ENCODE measurements at regions not wholly inside any gene's neighbourhood (a gene's known extent, or its start where the extent isn't known, plus 50 kb on each side); places are given as distances from the start of the nearest gene placed in this dataset.

DNA sequence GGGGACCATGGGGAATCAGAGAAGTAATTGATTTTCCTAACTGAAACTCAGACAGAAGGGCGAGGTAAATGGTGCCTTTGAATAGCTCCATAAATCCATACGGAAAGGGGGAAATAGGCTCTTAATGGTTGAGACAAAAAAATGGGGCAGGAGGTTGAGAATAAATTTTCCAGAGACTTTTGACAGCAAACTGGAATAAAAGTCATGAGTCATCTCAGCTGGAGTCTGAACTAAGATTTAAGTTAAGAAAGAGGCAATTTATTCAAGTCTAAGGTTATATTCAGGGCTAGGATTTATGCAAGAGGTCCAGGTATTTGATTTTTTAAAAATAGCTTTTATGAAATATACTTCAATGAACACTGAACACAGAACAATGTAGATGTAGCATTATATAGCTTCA lies 238.7 kb upstream of the RORA start:
- no peak for FAIRE-seq

DNA sequence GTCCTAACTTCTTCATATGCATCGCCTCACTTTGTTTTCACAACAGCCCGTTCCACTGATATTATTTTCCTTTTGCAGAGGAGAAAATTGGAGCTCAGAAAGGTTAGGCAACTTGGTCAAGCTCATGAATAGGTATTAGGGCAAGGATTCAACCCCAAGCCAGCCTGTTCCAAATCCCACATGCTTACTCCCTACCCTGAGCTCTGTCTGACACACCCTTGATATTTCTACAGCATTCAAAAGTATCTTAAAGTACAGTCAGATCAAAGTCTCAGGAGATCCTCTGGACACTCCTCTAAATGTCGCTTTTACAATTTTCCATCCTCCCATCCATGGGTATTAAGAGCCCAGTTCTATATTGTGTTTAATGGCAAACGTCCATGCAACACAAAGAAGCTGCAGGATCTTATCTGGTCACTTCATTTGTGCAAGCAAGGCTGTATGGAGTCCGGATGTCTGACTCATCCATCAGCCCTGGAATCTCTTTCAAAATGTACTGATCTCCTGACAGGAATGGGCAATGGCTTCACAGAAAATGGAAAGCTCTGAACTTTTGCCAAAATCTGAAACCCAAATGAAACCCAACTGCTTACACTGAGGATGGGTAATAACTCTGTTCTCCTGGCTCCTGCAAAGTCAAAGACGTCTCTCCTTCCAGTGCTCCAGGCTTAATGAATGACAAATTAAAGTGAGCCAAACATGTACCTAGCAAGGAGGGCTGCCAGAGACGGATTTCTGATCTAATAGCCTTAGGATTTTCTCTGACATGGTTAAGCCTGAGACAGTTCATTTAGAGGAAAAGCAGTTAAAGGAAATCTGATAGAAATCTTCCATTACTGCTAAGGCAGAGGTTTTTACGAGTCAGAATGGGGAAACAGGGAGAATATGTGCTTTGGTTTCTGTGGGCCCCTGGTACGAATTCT lies 230.9 kb upstream of the RORA start:
- no peak for FAIRE-seq

DNA sequence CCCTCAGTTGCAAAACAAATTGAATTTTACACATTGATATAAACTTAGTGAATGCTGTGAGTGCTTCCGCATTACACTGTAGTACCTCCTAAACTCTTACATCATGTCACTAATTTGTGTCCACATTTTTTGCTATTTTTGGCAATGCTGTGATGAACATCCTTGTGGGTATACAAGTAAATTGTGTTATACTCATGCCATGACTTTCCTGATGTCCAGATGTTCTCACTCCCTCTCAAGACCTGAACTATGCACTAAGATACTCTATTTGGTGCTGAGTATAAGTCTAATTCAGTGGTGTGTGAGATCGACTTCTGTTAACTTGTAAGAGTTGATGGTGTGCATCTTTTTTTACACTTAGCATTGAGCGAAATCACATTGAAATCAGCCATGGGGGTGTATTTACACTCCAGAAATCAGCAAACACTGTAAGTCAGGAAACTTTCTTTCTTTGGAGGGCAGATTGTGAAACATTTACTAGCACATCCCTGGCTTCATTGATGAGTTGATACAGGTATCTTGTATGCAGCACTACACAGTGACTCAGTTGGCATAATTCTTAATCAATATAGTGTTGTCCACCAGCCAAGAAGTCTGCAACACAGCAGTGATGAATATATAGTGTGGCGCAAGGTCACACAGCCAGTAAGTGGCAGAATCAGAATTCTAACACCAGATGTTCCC lies 228.1 kb upstream of the RORA start:
- FAIRE-seq, result no peak

DNA sequence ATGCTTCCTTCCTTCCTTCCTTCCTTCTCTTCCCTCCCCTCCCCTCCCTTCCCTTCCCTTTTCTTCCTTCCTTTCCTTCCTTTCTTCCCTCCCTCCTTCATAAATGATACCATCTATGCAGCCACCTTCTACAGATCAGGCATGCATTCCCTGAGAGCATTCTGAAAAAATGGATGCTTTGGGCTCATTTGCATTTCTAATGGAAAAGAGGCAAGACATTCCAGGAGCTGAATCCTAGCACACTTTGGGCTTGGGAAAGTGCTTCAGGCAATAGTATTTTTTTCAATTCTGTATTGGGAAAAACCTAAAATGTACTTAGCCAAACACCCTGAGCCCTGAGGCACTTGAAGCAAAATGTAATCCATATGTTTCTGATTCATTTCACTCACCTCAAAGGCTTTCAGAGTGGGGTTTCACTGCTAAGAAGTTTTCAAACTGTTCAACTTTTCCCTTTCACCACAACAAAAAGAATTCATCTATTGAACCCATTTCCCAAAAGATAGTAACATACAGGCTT lies 220.1 kb upstream of the RORA start:
- no peak for FAIRE-seq

DNA sequence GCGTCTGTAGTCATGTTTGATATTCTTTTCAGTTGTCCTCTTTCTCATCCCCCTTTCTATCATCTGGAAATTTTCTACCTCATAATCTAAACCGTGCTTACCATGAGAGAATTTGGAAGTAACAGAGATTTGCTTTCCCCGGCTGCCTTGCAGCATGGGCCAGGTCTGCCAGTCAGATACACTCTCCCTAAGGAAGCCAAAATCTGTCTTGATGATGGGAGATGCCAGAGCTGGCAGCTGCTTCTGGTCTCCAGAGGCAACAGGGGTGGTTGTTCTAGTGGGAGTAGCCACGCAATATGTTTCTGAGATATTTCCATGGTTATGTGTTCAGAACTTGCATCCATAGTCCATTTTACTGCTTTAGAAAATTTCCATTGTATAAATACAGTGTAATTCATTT lies 218.9 kb upstream of the RORA start:
- FAIRE-seq, result no peak

DNA sequence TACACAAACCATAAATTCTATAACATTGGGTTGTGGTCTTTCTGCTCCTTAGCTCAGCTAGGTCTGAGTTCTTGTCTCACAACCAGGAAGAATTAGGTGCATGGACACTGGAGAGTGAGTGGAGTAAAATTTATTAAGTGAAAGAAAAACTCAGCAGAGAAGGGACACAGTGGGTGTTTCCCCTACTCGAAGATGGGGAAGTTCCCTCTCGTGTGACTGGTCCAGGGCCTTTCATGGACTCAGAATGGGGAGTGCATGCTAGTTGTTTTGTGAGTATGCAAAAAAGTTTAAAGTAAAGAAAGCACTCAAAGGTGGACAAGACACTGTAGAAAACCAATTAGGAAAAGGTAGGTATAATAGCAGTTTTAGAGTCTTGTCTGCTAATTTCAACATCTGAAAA lies 215.5 kb upstream of the RORA start:
- FAIRE-seq, result no peak

DNA sequence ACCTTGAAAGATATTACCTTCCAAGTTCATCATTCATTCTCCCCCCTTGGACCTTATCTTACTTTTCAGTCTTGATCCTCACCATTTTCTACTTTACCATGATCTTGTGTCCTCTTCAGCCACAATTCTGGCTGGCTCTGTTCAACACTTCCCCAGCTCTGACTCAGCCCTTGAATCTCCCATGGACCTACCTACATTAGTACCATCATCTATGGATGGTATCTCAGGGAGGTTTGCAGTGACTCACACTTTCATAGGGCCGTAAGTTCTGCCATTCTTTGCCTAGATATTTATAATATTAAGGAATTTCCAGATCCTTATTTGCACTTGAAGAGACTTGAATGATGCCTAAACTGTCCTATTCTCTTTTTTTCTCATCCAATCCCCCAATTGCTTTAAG lies 213.7 kb upstream of the RORA start:
- no peak for FAIRE-seq

DNA sequence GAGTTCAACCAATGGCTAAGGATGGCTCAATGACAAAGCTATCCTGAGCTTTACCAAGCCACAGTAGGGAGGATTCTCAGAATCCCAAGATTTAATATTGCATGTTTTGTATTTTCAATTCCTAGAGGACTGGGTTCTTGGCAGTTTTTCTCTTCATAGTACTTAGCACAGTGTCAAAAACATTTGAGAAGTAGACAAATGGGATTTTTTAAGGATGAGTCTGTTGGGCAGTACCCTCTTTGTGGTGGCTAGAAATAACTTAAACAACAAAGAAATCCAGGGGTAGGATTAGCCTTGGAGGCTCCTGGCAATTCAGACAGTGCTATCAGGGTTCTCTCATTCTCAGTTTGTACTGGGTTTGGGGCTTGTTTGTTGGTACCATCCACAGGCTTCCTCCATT lies 212.8 kb upstream of the RORA start:
- FAIRE-seq, result no peak

DNA sequence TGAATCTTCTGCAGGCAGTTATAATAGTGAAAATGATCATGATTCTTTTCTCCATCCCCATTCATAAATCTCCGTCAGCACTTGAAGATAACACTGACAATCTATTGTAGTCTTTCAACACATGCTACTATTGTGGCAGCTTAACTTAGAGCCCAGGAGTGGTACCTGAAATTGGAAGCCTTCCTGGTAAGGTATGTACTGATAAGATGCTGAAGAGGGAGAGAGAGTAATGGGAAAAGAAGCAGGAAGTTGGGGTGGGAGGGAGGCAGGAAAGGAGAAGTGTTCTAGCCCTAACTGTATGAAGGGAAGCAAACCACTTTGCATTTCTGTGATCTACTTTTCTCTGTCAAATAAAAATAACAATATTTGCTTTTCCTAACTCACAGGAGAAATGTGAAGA lies 197.4 kb upstream of the RORA start:
- FAIRE-seq, result no peak

DNA sequence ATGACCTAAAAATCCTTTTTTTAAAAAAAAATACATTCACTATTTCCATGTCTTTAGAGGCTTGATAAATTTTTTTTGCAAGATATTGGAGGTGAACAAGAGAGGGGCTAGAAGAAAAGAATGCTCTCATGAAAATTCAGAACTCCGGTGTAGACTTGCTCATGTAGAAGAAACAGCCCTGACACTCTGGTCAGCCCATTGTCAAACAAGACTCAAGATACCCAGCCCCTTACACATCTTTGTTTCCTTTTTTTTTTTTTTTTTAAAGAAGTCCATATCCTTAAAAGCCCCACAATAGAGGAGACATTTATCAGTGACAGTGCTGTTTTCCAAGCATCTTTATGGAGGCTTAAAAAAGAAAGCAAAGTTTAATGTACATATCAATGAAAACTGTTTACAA lies 196.8 kb upstream of the RORA start:
- FAIRE-seq, result no peak

DNA sequence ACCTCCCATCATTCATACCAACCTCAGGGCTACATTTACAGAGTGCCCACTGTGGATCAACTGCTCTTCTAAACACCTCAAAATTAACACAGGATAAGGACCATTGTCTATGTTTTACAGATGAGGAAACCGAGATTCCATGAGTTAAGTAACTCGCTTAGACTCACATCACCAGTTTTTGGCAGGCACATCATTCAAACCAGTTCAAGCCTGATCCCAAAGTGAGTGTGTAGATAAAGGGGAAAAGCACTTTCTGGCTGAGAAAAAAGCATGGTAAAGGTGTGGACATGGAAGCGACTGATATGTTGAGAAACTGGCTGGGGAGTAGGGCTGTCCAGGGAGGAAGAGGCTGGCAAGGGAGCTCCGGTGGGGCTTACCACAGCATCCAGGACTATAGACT lies 193.7 kb upstream of the RORA start:
- FAIRE-seq, result no peak

DNA sequence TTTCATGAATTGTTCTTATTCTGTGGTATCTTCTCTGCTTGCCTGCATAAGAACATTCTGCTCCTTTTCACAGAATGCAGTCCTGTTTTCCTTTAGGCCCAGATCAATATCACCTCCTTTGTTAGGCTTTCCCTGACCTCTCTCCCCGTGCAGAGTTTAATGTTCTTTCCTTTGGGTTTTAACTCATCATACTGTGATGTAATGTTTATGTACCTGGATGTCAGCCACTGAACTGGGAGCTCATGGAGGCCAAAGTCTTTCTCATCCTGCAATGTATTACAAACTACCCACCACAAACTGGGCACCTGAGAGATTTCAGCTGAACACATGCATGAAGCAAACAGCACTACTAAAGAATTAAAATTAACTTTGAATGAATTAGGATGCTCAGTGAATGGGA lies 192.8 kb upstream of the RORA start:
- no peak for FAIRE-seq

DNA sequence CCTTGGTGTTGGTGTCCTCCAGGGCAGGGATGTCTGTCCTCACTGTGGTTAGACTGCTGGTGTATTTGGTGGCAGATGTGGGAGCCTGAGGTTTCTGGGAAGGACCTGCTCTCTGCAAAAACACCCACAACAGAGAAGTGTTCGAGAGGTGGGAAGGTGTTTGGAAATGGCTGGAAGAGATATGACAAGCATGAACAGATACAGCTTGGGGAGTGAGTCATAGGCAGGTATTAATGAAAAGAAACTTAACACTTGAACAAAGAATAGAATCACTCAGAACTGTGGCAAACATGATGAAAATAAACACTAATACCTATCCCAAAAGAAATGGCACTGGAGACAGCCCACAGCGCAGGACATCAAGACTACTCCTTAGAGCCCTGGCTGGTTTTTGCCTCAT lies 192.4 kb upstream of the RORA start:
- no peak for FAIRE-seq

DNA sequence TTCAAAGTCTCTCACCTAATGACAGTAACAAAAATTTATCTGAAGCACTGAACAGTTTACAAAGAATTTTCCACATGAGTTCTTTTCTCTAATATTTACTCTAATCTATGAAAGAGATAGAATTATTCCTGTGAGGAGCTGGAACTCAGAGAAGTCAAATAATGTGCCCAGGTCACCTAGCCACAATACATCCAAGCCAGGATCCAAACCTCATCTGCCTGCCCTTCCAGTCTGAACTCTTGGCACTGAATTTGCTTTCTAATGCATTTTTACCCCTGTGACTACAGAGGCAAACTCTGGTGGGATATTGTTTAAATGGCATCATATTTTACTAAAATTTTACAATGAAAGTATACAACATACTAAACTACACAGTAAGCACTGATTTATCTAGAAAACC lies 191.4 kb upstream of the RORA start:
- no peak for FAIRE-seq

DNA sequence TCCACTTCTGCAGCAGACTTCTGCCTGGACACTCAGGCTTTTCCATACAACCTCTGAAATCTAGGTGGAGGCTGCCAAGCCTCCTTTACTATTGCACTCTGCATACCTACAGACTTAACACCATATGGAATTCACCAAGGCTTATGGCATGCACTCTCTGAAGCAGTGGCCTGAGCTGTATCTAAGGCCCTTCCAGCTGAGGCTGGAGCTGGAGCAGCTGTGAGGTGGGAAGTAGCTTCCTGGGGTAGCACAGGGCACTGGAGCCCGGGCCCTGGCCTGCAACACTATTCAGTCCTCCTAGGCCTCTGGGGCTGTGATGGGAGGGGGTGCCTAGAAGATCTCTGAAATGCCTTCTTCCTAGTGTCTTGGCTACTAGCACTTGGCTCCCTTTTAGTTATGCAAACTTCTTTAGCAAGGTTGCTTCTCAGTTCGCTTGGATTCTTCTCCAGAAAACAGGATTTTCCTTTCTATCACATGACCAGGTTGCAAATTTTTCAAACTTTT lies 186.6 kb upstream of the RORA start:
- no peak for FAIRE-seq

DNA sequence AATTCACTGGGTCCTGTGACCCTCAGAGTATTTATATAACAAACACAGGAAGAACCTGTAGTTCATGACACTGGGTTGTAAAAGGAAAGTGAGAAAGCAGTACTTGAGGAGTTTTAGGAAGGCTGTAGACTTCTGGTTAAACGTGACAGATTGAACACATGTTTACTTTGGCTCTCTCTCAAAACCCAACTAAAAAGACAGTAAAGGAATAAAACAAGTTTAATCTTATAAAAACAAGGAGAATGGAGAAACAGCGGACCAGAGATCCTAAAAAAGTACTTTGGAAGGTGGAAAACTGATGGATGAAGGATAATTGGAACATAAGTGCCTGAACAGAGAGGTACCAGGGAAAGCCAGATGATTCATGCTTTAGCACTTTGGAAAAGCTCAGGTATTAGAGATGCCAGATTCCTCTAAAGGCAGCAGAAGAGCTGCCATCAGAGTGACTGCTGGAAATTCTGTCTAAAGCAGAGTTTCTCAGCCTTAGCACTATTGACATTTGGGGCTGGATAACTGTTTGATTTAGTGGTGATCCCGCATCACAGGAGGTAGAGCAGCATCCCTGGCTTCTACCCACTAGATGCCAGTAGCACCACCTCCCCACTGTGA lies 182.9 kb upstream of the RORA start:
- FAIRE-seq, result no peak

DNA sequence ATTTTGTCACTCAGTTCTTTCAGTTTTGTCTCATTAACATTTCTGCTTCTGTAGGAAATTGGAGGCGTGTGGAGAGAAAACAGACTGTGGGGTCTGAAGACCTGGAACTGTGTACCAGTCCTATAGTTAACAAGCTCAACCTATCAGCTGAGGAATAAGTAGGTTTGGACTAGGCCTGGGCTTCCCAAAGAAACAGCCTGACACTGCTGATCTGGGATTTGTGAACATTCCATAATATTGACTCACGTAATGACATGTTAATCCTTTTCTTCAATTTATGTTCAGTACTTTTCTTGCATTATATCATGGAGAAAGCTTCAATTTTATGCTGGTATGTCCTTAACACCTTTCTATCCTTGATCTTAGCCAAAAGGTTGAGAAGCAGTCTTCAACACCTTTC lies 181.6 kb upstream of the RORA start:
- FAIRE-seq, result no peak

DNA sequence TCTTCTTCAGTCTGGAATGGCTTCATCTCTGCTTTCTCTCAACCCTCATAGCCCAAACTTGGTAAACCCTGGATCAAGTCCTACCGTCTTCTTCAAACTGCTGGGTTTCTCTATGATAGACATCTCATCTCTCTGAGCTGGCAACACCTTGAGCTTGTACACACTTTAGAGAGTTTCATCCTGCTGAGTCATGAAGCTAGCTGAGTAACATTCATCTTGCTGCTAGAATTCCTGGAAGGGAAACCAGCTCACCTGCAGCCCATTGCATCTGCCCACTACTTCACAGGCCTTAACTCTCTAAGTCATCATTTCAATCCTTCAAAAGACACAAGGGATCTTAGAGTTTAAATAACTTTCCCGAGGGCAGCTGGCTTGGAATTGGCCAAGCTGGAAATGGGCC lies 175.5 kb upstream of the RORA start:
- no peak for FAIRE-seq

DNA sequence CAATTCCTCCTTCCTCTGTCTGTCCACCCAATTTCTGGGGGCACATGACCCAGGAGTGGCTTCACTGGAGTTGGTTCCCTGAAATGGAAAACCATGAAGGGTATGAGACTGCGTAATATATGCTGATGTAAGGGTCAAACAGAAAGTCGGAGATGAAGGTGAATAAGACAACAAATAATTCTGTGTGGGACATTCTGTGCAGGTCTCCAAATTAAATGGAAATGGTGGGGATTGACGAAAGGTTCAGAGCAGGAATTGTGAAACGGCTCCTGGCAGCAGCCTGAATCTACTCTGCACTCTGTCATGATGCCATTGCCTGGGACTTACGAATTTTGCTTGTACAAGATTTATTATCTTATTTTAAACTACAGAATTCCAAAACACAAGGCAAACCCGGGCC lies 174.8 kb upstream of the RORA start:
- no peak for FAIRE-seq

DNA sequence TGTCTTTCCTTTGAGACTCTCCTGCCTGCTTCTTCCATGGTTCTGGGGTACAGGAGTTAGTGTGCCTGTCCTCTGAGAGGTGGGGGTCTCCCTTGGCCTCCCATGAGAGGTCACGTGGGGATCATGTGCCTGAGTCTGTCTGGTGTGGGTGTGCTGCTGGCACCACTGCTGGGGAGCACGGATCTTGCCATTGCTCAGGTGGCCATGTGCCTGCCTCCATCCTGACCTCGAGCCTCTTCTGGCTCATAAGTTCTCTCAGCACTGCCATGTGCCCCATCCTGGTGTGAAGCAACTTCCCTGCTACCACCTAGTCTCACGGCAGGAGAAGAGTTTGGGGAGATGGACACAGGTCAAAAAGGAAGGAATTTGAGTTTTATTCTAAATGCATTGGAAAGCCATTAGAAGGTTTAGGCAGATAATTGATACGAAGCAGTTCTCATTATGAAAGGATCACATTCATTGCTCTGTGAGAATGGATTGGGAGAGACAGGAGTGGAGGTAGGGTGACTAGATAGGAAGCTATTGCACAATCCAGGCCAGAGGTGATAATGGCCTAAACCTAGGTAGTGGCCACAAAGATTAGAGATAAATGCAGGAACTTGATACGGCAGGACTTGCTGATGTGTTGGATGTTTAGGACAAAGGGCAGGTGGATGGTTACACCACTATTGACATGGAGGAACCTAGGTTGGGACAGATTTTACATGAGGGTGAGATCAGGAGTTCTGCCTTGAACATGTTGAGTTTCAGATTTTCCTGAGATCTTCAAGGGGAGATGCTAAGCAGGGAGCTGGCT lies 173.0 kb upstream of the RORA start:
- FAIRE-seq, result no peak

DNA sequence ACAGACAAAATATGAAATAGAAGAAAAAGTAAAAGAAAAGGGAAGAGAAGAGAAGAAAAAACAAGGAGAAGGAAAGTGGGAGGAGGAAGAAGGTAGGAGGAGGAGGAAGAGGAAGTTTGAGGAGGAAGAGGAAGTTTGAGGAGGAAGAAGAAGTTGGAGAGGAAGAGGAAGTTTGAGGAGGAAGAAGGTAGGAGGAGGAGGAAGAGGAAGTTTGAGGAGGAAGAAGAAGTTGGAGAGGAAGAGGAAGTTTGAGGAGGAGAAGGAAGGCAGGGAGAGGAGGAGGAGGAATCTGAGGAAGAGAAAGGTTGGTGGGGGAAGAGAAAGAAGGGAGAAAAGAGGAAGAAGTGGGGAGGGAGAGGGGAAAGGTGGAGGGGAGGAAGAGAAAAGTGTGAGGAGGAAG lies 169.2 kb upstream of the RORA start:
- no peak for FAIRE-seq

DNA sequence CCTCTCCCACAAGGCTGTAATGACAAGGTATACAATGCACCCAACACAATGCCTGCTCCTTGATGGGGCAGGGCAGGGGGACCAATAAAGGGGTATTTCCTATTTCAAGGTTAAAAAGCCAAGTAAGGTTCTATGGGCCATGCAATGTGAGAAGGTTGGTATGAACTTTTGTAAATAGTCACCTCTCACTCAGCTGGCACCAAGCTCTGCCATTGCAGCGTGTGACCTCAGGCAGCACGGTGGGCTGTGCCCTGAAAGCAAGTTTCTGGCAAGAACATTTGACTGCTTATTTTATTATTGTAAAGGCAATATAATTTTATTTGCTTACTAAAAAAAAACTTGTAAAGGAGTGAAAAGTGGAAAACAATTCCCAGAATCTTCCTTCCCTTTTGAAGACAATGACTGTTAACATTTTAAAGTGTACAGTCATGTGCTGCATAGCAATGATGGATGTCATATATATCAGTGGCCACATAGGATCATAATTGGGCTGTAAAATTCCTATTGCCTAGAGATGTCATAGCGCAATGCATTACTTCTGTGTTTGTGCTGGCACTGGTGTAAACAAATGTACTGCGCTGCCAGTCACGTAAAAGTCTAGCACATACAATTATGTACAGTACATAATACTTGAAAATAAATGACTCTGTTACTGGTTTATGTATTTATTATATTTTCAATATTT lies 167.3 kb upstream of the RORA start:
- no peak for FAIRE-seq

All from endometrium (tissue), 2 donors.